ENCODE measurements at regions not wholly inside any gene's neighbourhood (a gene's known extent, or its start where the extent isn't known, plus 50 kb on each side); places are given as distances from the start of the nearest gene placed in this dataset.

DNA sequence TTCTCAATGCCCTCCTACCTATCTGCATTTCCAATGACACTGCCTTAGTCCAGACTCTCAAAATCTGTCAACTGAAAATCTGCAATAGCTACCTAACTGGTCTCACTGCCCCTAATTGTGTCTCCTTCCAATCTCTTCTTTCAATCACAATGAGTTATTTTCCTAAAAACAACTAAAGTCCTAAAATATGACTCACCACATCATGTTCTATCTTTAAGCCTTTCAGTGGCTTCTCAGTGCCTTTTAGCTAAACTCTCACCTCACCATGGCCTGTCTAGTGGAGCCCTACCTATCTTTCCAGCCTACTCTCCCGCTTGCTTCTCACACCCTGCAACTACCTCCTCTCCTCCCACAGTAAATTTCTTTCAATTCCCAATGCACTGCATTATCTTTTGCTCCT lies 220.9 kb upstream of the PKDCC start:
- DNase-seq, result no peak

- DNase-seq, result no peak
These were observed 220.4 kb upstream of the PKDCC start for GRCh38 chr2:41827354-41827971.

- DNase-seq, result no peak
These were observed 219.7 kb upstream of the PKDCC start for GRCh38 chr2:41828052-41828643.

- no peak for DNase-seq
These were observed 218.8 kb upstream of the PKDCC start for GRCh38 chr2:41829052-41829451.

DNA sequence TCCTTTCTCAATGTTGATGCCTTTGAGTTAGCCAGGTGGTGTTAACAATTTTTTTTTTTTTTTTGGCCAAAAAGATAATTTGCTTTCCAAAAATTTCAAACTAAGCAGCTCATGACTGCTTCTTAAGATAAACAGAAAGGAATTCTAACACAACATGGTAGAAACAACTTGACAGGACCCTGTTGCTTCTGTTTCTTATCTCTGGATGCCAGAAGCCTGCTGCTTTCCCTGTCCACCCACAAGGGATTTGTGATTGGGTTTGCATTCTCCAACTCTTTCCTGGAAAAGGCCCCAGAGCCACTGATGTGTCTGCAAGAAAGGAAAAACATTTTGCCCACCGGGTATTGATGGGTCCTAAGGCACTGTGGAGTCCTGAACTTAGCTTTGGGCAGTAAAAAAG lies 217.2 kb upstream of the PKDCC start:
- DNase-seq, result no peak

DNA sequence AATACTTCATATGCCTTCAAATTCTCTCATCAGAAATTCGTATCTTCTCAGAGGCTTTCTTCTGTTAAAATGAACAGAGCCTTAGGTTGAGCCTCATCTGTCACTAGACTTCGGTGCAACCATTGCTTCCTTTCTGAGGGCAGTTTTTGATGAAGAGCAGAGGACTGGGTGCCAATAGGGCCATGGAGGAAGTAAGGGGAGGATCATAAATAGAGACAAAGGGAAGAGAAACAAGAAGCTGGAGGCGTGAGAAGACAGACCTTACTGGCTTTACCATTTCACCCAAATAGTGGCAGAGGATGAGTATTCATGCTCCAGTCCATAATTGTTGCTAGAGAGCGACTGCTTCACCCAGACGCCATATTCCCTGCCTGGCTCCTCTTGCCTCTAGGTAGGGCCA lies 215.6 kb upstream of the PKDCC start:
- no peak for DNase-seq

DNA sequence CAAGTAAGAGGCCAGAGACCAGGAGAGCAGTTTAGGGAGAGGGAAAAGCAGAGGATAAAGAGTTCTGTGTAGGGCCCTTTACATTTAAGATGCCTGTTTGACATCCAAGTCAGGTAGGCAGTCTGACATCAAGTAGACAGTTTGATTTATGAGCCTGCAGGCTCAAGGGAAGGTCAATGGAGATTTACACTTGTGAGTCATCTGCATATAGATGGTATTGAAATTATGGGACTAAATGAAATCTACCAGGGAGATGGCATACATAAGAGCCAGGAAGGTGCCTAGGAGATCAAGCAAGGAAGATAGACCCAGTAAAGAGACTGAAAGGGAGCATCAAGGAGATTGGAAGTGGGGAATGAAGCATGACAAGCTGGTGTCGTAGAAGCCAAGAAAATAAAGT lies 212.4 kb upstream of the PKDCC start:
- DNase-seq, result no peak

DNA sequence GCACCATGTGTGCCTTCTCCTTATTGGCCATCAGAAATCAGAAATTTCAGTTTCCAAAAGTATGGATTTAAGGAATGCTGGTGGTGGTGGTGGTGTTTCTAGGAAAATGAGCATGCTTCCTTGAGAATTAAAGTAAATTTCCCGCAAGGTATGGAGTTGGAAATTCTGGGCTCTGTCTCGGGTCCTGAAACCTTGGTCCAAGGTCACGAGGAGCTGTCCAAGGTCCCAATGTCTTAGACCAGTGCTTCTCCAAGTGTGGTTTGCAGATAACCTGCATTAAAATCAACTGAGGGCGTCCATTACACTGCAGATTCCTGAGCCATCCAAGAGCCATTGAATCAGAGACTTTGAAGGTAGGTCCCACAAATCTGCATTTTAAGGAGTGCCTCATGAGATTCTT lies 210.9 kb upstream of the PKDCC start:
- DNase-seq, result peak; percentile 52

DNA sequence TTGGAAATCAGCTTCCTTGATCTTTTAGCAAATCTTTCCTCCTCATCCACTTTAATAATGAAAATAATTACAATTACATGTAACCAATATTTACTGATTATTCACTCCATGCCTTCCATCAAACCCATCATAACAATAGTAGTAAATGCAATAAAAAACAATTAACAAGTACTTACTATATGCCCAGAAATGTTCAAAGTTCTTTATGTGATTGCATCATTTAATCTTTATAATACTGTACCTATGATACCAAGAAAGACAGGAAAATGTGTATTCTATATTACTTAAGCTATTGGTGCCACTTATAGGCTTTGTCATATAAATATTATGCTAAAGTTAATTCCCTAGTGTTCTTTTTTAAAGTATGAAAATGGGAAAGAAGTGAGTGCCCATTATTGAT lies 210.2 kb upstream of the PKDCC start:
- DNase-seq, result no peak

GRCh38 chr2:41840702-41841551 lies 206.9 kb upstream of the PKDCC start:
- peak; percentile 96 for DNase-seq

DNA sequence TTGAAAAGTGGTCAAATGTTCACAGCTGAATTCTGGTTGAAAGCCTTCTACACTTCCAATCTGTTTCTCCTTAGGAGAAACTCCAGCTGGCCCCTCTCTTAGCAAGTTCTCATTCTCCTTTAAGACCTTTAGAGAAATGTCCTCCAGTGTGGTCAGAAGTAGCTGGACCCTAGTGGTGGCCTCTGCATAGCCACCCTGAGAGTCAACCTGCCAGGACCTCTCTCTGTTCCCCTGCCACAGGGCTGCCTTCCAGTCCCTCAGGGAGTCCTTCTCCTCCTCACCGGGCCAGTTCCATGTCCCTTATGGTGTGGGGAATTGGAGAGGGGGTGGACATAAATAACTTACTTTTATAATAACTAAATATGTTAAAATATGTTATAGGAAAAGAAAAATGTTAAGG lies 200.9 kb upstream of the PKDCC start:
- no peak for DNase-seq

DNA sequence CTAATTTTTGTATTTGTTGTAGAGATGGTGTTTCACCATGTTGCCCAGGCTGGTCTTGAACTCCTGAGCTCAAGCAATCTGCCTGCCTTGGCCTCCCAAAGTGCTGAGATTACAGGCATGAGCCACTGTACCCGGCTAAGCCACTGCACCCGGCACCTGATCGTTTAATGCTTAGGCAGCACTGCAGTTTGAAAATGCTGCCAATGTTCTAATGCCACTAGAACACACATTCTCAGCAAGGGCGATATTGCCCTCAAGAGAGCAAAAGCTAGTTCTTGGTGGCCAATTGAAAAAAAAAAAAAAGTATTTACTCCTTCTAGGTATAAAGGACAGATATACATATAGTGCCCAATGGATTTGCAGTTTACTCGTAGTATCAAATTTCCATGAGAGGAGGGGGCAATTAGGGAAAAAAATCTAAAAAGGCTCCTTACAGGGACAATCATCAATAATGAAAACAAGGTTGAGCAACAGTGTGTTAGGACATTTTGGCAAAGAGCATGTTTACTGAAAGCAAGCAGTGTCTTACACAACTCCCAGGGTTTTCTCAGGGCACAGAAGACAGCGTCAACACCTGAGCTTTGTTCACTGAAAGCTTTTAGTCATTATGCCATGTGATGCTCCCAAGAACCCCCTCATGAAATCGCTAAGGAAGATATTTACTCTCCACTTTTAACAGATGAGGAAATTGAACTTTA lies 199.9 kb upstream of the PKDCC start:
- DNase-seq, result no peak

DNA sequence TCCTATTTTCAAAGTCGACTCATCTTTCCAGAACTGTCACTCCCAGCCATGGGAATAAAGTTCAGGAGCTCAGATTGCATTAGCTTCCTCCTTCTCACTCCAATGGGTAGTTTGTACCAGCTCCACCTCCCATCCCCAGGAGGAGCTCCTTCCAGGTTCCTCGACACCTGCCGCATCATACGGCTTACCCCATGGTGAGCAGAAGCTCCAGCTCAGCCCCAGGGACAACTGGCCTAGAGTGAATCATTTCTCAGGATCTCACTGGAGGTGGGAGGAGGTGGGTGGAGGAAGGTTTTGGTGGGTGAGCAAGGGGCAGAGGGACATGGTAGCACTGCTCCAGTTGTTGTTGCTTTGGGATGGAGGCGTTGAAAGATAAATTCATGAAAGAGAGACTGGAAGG lies 196.3 kb upstream of the PKDCC start:
- no peak for DNase-seq

DNA sequence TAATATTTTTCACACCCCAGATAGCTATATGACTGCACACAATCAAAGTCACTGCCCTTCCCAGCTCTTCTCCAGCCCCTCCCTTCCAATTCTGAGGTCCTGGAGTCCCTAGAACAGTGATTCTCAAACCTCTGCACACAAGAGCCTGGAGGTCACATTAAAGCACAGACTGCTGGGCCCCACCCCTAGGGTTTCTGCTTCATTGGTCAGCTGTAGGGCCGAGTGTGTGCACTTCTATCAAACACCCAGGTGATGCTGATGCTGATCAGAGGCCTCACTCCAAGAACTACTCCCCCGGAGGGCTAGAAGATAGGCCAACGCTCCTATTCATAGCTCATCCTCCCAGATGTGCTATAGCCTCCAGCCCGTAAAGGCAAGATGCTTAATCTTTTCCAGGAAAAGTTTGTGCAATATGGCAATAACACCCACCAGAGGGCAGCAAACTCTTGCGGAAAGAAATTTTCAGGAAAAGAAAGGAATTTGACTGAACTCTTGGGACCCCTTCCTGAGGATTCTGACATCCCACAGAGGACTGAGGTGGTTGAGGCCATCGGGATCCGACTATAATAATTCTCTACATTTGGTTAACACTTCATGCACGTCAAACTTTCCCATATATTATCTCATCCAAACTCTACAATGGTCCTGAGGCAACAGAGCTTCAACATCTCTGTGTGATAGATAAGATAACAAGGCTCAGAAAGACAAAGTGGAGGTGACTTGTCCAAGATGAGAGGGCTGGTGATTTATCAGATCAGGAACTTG lies 194.2 kb upstream of the PKDCC start:
- peak; percentile 71 for DNase-seq

DNA sequence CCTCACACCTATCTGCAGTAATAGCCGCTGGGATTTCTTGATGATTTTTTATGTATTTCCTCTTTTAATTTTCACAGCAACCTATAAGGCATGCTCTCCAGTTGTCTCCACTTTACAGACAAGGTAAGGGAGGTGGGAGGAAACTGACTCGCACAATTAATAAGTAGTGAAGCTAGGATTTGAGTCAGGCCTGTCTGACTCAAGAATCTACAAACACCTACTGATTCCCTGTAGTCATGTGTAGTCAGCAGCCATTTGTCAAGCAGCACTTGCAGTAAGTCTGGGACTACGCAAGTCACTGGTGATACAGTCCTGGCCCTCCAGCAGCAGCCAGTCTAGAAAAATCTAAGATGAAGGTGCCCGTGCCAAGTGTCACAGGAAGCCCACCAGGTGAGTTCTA lies 193.6 kb upstream of the PKDCC start:
- no peak for DNase-seq

- no peak for DNase-seq
These were observed 190.9 kb upstream of the PKDCC start for GRCh38 chr2:41856946-41857345.

GRCh38 chr2:41859615-41860514 lies 188.0 kb upstream of the PKDCC start:
- DNase-seq, result no peak

- no peak for DNase-seq
These were observed 184.8 kb upstream of the PKDCC start for GRCh38 chr2:41863062-41863461.

- DNase-seq, result no peak
These were observed 182.6 kb upstream of the PKDCC start for GRCh38 chr2:41865263-41865662.

DNA sequence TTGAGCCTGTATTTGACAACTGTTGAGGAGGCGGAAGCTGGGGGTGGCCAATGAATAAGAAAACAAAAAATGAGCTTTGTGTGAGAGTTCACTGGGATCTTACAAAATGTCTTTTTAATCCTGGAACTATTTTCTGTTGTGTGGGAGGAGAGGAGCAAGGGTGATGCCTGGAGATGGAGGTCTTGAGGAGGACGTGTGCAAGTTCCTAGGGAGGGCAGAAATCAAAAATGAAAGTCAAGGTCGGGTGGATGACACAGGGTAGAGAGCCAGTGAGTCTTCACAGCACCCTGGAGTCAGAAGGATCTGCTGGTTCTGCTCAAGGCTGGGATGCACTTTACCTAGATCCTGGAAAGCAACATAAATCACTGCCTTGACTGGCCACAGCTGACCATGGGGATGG lies 180.3 kb upstream of the PKDCC start:
- no peak for DNase-seq

DNA sequence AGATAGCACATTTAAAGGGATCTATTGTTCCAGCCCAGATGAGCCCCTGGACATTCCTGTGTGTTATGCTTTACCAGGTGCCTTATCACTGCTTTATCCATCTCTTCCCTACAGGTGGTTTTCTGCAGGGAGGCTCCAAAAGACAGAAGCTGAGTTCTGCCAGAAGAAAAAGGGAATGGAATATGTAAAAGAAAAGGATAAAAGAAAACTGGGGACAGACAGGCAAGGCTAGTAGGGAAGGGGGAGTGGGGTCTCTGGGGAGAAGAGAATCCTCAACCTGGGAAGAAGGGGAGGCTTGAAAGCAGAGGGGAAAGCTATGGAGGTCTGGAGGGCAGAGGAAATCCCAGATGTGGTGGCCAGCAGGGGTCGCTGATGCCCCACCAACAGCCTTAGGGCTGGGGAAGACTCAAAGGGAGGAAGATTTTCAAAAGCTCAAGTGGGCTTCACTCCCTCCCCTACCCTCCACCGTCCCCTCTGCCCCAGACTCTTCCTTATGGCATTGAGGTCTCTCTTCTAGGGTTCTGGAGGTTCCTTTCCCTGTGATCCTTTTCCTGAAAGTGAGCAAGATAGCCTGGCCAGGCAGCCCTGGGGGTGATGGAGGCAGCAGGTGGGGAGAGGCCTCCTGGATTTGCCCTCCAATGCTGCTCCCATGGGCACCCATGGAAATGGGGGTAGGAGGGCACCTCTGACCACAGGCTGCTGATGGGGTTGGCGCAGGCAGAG lies 178.1 kb upstream of the PKDCC start:
- DNase-seq, result peak; percentile 86
